GM19043 (cell line): ENCODE measurements at regions not wholly inside any gene's neighbourhood (a gene's known extent, or its start where the extent isn't known, plus 50 kb on each side); places are given as distances from the start of the nearest gene placed in this dataset.
A peak's percentile ranks its signal among the peaks of the same experiment; 100 is the strongest.
"Not testable (repeated sequence)": the region's sequence is repeated elsewhere in the genome, so short reads cannot be mapped to it uniquely, and the experiment has no call there.

Experiments used
- ATAC-seq: cut with Tn5 transposase; IDR thresholded peaks from one replicate; pipeline ENCODE4 v1.9.1; 2021; ENCODE audit warnings: low read depth; ENCODE audit not compliant: unreplicated experiment

GRCh38 chr5:18617191-18617590 lies 982.9 kb downstream of the TAF11L14 start:
- not testable (repeated sequence) for ATAC-seq

- no peak for ATAC-seq
Measured at GRCh38 chr5:18630458-18631045, 996.3 kb downstream of the TAF11L14 start.

- ATAC-seq: no peak
Measured at GRCh38 chr5:18652404-18653215, 1018.4 kb downstream of the TAF11L14 start.

GRCh38 chr5:18653216-18653752 lies 1019.0 kb downstream of the TAF11L14 start:
- peak; percentile 72 for ATAC-seq

GRCh38 chr5:18660511-18660910 lies 1026.3 kb downstream of the TAF11L14 start:
- ATAC-seq: no peak

DNA sequence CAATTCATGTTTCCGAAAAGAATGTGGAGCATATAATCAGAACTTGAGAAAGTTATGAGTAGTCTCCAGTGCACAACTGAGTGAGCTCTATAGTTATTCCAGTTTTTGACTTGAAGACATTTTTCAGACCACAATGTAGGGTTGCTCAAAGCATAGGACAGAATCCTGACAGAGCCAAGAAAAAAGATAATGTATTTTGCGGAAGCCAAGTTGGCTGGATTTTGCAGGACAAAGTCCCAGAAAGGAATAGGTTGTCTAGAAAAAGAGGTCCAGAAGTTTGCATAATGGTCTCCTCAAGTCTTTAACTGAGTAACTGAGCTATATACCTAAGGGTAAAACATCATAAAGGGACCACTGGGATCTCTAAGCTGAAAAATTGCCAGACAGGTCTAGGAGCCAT lies 1028.0 kb downstream of the TAF11L14 start:
- ATAC-seq: no peak

DNA sequence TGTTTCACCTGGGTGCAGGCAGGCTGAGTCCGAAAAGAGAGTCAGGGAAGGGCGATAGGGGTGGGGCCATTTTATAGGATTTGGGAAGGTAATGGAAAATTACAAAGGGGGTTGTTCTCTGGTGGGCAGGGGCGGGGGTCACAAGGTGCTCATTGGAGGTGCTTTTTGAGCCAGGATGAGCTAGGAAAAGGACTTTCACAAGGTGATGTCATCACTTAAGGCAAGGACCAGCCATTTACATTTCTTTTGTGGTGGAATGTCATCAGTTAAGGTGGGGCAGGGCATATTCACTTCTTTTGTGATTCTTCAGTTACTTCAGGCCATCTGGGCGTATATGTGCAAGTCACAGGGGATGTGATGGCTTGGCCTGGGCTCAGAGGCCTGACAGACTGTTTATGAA lies 1040.0 kb downstream of the TAF11L14 start:
- not testable (repeated sequence) for ATAC-seq

DNA sequence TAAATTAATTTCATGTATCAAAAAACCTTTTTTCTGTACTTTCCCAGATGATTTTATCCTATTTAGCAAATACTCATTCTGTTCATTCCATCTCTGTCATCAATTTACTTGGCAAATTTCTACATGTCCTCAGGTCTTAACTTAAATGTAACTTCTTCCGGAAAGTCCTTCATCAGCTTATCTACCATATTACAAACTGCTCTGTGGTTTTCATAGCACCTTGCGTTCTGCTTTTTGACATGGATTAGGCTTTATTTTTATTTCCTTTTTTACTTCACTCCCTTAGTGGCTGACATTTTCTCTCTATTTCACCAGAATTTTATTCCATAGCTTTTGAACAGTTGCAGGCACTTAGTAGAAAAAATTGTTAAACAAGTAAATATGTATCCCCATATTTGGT lies 1040.8 kb downstream of the TAF11L14 start:
- no peak for ATAC-seq

- no peak for ATAC-seq
Measured at GRCh38 chr5:18686253-18686652, 1052.0 kb downstream of the TAF11L14 start.

DNA sequence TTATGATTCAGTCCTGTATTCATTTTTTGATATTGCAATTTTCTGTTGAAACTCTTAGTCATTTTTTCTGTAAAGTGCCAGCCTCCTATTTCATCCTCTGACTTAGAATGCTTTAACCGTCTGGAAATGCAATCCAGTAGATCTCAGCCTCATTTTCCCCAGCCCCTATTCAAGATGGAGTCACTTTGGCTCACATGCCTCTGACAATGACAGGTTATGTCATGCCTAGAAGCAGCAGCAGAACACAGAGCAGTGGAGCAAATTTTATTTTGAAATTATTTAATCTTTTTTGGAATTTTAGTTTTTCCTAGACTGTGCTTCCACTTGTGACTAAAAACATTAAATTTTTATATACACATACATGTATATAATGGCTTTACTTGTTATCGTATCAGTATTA lies 1053.2 kb downstream of the TAF11L14 start:
- ATAC-seq: no peak

- ATAC-seq: no peak
Measured at GRCh38 chr5:18699681-18700080, 1065.4 kb downstream of the TAF11L14 start.

- ATAC-seq: no peak
Measured at GRCh38 chr5:18702821-18703220, 1068.6 kb downstream of the TAF11L14 start.

- ATAC-seq: no peak
Measured at GRCh38 chr5:18712936-18713485, 1078.8 kb downstream of the TAF11L14 start.

- ATAC-seq: peak; percentile 47
Measured at GRCh38 chr5:18720002-18720401, 1085.7 kb downstream of the TAF11L14 start.

- ATAC-seq: no peak
Measured at GRCh38 chr5:18732556-18733479, 1098.6 kb downstream of the TAF11L14 start.

GRCh38 chr5:18736051-18736398 lies 1101.8 kb downstream of the TAF11L14 start:
- no peak for ATAC-seq

- ATAC-seq: not testable (repeated sequence)
Measured at GRCh38 chr5:18736736-18737135, 1102.5 kb downstream of the TAF11L14 start.

- ATAC-seq: no peak
Measured at GRCh38 chr5:18740301-18740700, 1106.0 kb downstream of the TAF11L14 start.

DNA sequence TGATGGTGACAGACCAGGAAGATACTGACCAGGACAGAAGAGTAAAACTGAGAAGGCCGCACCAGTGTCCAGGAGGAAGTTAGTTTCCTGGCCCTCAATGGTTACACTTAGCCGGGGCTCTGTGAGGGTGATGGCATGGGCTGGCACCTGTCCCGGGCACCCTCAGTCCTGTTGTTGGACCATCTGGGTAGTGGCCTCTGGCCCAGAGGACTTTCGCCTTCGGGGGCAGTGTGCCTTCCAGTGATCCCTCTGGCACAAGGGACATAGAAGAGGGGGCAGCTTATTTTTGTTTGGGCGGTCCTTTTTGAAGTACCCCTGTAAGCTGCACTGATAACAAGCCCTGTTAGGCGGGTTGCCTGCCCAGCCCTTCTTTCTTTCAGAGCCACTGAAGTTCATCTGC lies 1108.6 kb downstream of the TAF11L14 start:
- ATAC-seq: no peak

DNA sequence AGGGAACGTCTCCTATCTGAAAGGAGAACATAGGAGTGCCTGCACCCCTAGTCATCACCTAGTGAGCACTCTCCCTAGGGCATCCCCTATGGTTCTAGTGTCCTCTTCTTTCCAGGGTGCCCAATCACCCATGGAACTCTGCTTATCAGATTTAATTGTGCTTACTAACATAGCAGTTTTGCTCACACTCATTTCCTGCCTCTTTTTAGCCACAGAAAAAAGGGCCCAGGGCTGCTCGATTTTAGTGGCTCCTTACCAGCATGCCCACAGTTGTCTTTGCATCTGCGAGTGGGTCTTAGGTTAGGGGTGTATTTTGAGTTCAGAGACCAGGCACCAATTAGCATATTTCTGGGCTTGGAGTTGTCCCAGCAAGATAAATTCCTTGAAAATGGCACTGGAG lies 1110.2 kb downstream of the TAF11L14 start:
- ATAC-seq: no peak
